Upper lobe of right lung (tissue), 1 donor: ENCODE measurements at regions not wholly inside any gene's neighbourhood (a gene's known extent, or its start where the extent isn't known, plus 50 kb on each side); places are given as distances from the start of the nearest gene placed in this dataset.

ENCODE experiments used
- ATAC-seq: fragments of 200-7000 bp; cut with Tn5 transposase; one replicate; pipeline ENCODE4 v1.9.1; 2020; ENCODE audit warnings: mild to moderate bottlenecking, moderate library complexity
- DNase-seq: peaks from one replicate; pipeline ENCODE4 v3.0.0-alpha.2; 2020
- H3K27ac ChIP-seq: fragments of 200-600 bp; one replicate; pipeline ENCODE4 v1.8.0; 2022
- H3K27me3 ChIP-seq: fragments of 200-600 bp; one replicate; pipeline ENCODE4 v1.8.0; 2022; ENCODE audit warnings: mild to moderate bottlenecking
- H3K36me3 ChIP-seq: fragments of 200-600 bp; one replicate; pipeline ENCODE4 v1.8.0; 2022
- H3K4me1 ChIP-seq: fragments of 200-600 bp; one replicate; pipeline ENCODE4 v1.8.0; 2022
- H3K4me3 ChIP-seq: fragments of 200-600 bp; one replicate; pipeline ENCODE4 v1.8.0; 2022; ENCODE audit warnings: mild to moderate bottlenecking
- H3K9me3 ChIP-seq: fragments of 200-600 bp; one replicate; pipeline ENCODE4 v1.8.0; 2022
- CTCF ChIP-seq: fragments of 200-600 bp; IDR thresholded peaks from one replicate; pipeline ENCODE4 v1.8.0; 2022; ENCODE audit warnings: antibody characterized with exemption
- intact Hi-C: fragments of 100-400 bp; cut with DNase I; formaldehyde crosslinking; loops from one replicate; pipeline ENCODE4 v1.11.0; 2022
- donor health status: DM: no; HTN: yes; CAD: no; lungs with severe emphysema.

- Histone ChIP-seq H3K27ac (no peak overlapping the region), H3K9me3 (no peaks in the 10 kb centered on the region), H3K27me3 (no peaks in the 10 kb centered on the region), H3K36me3 (no peaks in the 10 kb centered on the region), H3K4me3 (no peak overlapping the region), H3K4me1 (no peaks in the 10 kb centered on the region)
- intact Hi-C loops = no loop called here
- TF ChIP-seq CTCF = no peak
- DNase-seq (no peak), ATAC-seq (no peak)
Observed at GRCh38 chr4:120616041-120616440, 306.5 kb downstream of the PRDM5 start.

DNA sequence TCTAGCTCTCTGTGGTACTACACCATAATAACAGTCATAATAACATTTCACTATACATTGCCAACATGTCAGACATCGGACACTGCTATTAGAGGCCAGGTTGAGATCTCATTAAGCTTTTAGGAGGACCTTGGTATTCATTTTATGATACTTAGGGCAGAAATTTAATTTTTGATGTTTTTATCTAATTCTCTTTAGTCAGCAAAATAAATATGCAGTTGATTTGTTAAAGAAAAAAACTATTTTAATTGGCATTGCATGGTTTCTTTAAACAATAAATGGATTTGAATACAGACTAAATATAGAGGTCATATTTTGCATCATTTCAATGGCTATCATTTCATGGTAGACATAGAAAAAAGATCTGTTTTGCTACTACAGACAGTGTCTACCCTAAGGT is 308.7 kb downstream of the PRDM5 start:
- no peak for ATAC-seq
- intact Hi-C loops = no loop called here
- H3K4me3 ChIP-seq = no peak overlapping the region
- no peak for TF ChIP-seq CTCF
- no peaks in the 10 kb centered on the region for H3K9me3 ChIP-seq
- no peak for DNase-seq
- no peak overlapping the region for H3K27ac ChIP-seq
- no peaks in the 10 kb centered on the region for H3K36me3 ChIP-seq
- no peaks in the 10 kb centered on the region for H3K27me3 ChIP-seq
- H3K4me1 ChIP-seq = no peaks in the 10 kb centered on the region

DNA sequence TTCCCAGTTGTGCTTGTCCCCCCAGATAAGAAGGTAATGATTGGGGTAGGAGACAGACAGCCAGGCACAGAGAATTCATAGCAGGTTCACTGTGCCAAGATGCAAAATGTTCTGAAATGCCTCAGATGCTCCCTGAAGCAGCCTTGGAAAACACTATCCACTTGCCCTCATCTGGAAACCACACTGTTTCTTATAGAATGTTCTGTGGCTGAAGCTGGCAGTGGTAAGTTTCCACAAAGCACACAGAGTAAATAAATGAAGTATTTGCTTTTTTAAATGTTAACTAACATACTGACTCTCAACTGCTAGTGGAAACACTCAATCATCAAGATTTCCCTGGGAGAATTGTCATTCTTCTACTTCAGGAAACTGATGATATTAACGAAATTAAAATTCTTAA is 311.4 kb downstream of the PRDM5 start:
- H3K9me3 ChIP-seq = no peaks in the 10 kb centered on the region
- ATAC-seq = no peak
- intact Hi-C loops = no loop called here
- H3K27ac ChIP-seq = no peak overlapping the region
- DNase-seq = no peak
- no peaks in the 10 kb centered on the region for H3K36me3 ChIP-seq
- H3K4me3 ChIP-seq = no peak overlapping the region
- no peaks in the 10 kb centered on the region for H3K27me3 ChIP-seq
- no peaks in the 10 kb centered on the region for H3K4me1 ChIP-seq
- no peak for TF ChIP-seq CTCF

DNA sequence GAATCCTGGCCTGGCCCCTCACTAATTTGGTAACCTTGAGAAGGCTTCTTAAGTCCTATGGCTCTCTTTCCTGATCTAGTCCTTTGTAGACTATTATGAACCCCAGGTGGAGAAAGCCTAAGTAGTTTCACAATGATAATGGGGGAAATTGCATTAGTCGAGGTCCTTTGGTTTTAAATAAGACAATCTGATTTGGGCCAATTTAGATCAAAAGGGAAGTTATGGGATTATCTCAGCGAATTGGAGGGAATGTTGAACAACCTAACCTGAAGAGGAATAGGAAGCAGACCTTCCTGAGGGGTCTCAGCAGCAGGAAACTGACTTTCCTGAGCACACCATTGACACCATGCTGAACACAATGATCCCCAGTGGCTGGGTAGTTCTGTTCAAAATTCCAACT is 331.5 kb downstream of the PRDM5 start:
- no peak overlapping the region for H3K4me3 ChIP-seq
- H3K27ac ChIP-seq = no peak overlapping the region
- no peak for ATAC-seq
- H3K27me3 ChIP-seq = no peaks in the 10 kb centered on the region
- H3K4me1 ChIP-seq = no peaks in the 10 kb centered on the region
- intact Hi-C loops = no loop called here
- H3K36me3 ChIP-seq = no peaks in the 10 kb centered on the region
- TF ChIP-seq CTCF = no peak
- no peaks in the 10 kb centered on the region for H3K9me3 ChIP-seq
- DNase-seq = no peak

DNA sequence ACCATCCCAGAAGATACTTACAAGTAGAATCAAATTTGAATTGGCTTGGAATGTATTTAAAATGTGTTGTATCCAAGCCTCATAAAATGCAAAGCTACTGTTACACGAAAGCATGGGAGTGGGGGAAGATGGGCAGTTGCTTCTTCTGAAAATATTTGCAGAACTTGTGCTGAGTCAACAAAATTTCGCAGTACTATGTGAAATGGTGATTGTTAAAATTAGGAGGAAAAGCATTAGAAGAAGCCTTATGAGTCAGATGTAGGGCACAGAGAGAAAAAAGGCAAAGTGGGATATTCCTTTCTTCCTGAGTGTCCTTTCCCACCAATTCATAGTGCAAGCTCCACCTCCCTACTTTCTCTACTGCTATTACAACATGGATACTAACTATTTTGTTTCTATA is 332.7 kb downstream of the PRDM5 start:
- H3K27me3 ChIP-seq = no peaks in the 10 kb centered on the region
- DNase-seq (no peak), ATAC-seq (no peak)
- H3K4me1 ChIP-seq = no peaks in the 10 kb centered on the region
- no peak overlapping the region for H3K4me3 ChIP-seq
- TF ChIP-seq CTCF = no peak
- no peaks in the 10 kb centered on the region for H3K9me3 ChIP-seq
- no peak overlapping the region for H3K27ac ChIP-seq
- intact Hi-C loops = no loop called here
- H3K36me3 ChIP-seq = no peaks in the 10 kb centered on the region

- no peaks in the 10 kb centered on the region for H3K9me3 ChIP-seq
- H3K27me3 ChIP-seq = no peaks in the 10 kb centered on the region
- no peaks in the 10 kb centered on the region for H3K4me1 ChIP-seq
- no peak overlapping the region for H3K4me3 ChIP-seq
- H3K27ac ChIP-seq = no peak overlapping the region
- intact Hi-C loops = no loop called here
- TF ChIP-seq CTCF = no peak
- H3K36me3 ChIP-seq = no peaks in the 10 kb centered on the region
- DNase-seq (no peak), ATAC-seq (no peak)
Observed at GRCh38 chr4:120568731-120569130, 353.8 kb downstream of the PRDM5 start.
